VCaP (cell line): ENCODE measurements at regions not wholly inside any gene's neighbourhood (a gene's known extent, or its start where the extent isn't known, plus 50 kb on each side); places are given as distances from the start of the nearest gene placed in this dataset.

Experiments used
- H3K27ac ChIP-seq: fragments of 450-650 bp; 2 replicates; pipeline ENCODE4 v1.5.1; 2017
- TF ChIP-seq, protein P1 (sequence below): fragments of 450-650 bp; conservative IDR thresholded peaks from 2 replicates; pipeline ENCODE4 v1.5.1; 2017; ENCODE audit warnings: mild to moderate bottlenecking, moderate library complexity

- TF ChIP-seq, protein P1, sequence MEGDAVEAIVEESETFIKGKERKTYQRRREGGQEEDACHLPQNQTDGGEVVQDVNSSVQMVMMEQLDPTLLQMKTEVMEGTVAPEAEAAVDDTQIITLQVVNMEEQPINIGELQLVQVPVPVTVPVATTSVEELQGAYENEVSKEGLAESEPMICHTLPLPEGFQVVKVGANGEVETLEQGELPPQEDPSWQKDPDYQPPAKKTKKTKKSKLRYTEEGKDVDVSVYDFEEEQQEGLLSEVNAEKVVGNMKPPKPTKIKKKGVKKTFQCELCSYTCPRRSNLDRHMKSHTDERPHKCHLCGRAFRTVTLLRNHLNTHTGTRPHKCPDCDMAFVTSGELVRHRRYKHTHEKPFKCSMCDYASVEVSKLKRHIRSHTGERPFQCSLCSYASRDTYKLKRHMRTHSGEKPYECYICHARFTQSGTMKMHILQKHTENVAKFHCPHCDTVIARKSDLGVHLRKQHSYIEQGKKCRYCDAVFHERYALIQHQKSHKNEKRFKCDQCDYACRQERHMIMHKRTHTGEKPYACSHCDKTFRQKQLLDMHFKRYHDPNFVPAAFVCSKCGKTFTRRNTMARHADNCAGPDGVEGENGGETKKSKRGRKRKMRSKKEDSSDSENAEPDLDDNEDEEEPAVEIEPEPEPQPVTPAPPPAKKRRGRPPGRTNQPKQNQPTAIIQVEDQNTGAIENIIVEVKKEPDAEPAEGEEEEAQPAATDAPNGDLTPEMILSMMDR, result no peak
- H3K27ac ChIP-seq, result no peak overlapping the region
These were observed 1248.5 kb upstream of the TENM3 start for GRCh38 chr4:180994722-180995121.

DNA sequence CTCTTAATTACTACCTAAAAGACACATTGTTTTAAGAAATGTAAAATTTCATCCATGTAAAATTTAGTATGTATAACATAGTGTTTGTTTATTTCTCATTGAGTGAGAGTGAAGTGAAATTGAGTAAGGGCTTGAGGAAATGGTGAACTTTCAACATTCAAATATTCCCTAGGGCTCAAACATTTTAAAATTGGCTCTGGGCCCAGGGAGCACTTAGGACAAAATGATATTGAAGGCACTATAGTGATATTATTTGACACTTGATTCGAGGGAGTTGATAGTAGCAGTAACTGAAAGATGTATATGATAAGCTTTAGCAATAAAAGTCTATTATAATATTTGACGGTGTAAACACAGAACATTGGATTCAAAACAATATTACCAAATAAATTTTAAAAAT is 1244.0 kb upstream of the TENM3 start:
- TF ChIP-seq, protein P1, result no peak

GRCh38 chr4:181004056-181004455 is 1239.1 kb upstream of the TENM3 start:
- no peak overlapping the region for H3K27ac ChIP-seq
- TF ChIP-seq, protein P1, result no peak

More for the DNA sequence above, 1244.0 kb upstream of the TENM3 start:
- H3K27ac ChIP-seq, result no peak overlapping the region

DNA sequence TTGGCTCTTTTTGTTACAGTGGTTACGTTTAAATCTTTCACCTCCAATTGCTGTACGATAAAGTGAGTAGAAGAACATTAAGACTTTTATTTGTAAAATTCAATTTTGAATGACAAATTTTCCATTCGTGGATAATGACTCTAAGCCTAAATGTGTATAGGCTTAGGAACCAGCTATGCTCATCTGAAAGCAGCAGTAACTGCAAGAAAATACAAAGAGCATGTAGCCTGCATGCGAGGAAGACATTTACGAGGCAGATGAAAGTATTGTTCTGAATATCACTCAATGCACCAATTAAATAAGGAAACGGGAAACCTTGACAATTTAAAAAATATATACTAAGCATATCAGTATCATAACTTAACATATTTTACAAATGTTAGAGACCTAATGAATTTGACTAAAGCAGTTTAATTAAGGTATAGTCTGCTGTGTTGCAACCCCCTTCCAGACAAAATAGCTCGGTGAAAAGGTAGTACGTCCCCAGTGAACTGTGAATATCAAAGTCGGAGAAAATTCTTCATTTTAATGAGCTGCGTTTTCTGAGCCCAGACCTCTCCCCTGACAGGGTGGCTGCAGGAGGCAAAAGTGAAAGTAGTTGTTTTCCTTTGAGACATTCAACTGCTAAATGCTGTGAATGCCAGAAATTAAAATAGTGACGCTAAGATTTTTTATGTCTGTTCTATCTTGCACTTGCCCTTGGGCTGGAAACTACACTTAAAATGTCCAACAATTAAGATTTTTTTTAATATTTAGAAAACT is 1236.5 kb upstream of the TENM3 start:
- TF ChIP-seq, protein P1, result no peak
- H3K27ac ChIP-seq, result no peak overlapping the region

DNA sequence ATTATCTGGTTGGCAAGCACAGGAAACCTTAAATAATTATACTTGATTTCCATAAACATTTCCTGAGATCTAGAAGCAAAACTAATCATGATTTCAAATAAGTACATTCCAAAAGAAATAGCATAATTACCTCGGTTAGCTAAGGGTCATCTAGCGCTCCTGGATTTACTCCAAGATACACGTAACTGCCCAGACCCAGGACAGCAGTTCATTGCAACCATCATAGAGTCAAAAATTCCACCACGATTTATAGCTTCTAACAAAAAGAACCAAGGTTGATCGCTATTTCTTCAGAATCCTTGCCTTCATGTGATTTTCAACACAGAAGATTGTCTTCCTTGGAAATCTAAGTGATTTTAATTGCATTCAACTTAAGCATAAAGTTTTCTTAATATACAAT is 1235.5 kb upstream of the TENM3 start:
- H3K27ac ChIP-seq, result no peak overlapping the region
- TF ChIP-seq, protein P1, result no peak

- H3K27ac ChIP-seq, result no peak overlapping the region
- TF ChIP-seq, protein P1, result no peak
These were observed 1235.0 kb upstream of the TENM3 start for GRCh38 chr4:181008164-181008563.

DNA sequence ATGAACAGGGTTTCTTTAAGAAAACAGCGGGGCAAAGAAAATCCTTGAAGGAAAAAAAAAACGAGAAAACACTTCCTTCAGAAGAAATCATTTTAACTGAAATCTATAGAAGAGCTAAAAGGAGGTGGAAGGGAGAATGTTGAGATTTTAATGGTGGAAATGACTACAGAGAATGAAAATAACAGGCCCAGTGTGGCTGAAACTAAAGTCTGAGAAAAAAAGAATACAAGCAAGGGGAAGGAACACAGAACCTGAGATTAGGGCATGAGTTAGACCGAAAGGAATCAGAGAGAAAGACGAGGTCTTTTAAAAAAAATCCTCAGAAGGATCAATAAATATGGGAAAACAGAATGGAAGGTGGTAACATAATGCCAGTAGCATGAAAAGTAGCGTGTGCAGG is 1230.0 kb upstream of the TENM3 start:
- TF ChIP-seq, protein P1, result no peak
- no peak overlapping the region for H3K27ac ChIP-seq
